ENCODE measurements at regions not wholly inside any gene's neighbourhood (a gene's known extent, or its start where the extent isn't known, plus 50 kb on each side); places are given as distances from the start of the nearest gene placed in this dataset.
"Not testable (repeated sequence)": the region's sequence is repeated elsewhere in the genome, so short reads cannot be mapped to it uniquely, and the experiment has no call there.

DNA sequence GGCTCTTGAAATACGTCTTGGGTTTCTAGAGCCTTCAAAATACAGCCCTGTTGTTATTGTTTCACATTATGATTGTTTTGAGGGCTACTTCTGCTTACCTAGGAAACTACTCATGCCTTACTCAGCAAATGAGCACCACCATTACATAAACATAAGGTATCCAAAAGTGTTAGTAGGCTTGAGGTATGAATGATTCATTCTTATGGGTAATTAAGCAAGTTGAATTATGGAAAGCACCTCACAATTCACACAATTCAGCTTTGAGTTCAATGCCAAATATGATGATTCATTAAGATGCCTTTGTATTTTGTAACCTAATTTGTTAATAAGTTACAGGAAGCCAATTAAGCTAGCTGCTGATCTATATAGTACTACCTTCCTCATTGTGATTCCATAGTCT is 525.7 kb downstream of the ZNF37A start:
- not testable (repeated sequence) for TF ChIP-seq POLR2AphosphoS5, POLR2A (IDR thresholded peaks at IDR 0.05)
- TF ChIP-seq, protein P1, sequence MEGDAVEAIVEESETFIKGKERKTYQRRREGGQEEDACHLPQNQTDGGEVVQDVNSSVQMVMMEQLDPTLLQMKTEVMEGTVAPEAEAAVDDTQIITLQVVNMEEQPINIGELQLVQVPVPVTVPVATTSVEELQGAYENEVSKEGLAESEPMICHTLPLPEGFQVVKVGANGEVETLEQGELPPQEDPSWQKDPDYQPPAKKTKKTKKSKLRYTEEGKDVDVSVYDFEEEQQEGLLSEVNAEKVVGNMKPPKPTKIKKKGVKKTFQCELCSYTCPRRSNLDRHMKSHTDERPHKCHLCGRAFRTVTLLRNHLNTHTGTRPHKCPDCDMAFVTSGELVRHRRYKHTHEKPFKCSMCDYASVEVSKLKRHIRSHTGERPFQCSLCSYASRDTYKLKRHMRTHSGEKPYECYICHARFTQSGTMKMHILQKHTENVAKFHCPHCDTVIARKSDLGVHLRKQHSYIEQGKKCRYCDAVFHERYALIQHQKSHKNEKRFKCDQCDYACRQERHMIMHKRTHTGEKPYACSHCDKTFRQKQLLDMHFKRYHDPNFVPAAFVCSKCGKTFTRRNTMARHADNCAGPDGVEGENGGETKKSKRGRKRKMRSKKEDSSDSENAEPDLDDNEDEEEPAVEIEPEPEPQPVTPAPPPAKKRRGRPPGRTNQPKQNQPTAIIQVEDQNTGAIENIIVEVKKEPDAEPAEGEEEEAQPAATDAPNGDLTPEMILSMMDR (IDR thresholded peaks at IDR 0.05) = not testable (repeated sequence)
